GM10266 (cell line): ENCODE measurements at regions not wholly inside any gene's neighbourhood (a gene's known extent, or its start where the extent isn't known, plus 50 kb on each side); places are given as distances from the start of the nearest gene placed in this dataset.
"Not testable (repeated sequence)": the region's sequence is repeated elsewhere in the genome, so short reads cannot be mapped to it uniquely, and the experiment has no call there.

Experiments used
- DNase-seq: peaks from one replicate; pipeline ENCODE4 v3.0.0; 2012; ENCODE audit errors: extremely low spot score
- TF ChIP-seq, protein P1 (sequence below): IDR thresholded peaks from 2 replicates; pipeline ENCODE4 v1.5.1; 2012; ENCODE audit warnings: mild to moderate bottlenecking, low read depth; ENCODE audit not compliant: control insufficient read depth, insufficient read depth; ENCODE audit errors: missing control alignments

GRCh38 chrX:115423086-115423485 lies 133.6 kb downstream of the LUZP4 start:
- TF ChIP-seq, protein P1, sequence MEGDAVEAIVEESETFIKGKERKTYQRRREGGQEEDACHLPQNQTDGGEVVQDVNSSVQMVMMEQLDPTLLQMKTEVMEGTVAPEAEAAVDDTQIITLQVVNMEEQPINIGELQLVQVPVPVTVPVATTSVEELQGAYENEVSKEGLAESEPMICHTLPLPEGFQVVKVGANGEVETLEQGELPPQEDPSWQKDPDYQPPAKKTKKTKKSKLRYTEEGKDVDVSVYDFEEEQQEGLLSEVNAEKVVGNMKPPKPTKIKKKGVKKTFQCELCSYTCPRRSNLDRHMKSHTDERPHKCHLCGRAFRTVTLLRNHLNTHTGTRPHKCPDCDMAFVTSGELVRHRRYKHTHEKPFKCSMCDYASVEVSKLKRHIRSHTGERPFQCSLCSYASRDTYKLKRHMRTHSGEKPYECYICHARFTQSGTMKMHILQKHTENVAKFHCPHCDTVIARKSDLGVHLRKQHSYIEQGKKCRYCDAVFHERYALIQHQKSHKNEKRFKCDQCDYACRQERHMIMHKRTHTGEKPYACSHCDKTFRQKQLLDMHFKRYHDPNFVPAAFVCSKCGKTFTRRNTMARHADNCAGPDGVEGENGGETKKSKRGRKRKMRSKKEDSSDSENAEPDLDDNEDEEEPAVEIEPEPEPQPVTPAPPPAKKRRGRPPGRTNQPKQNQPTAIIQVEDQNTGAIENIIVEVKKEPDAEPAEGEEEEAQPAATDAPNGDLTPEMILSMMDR, result no peak
- DNase-seq, result no peak

GRCh38 chrX:115425359-115425758 lies 135.6 kb upstream of the PLS3 start:
- no peak for DNase-seq
- TF ChIP-seq, protein P1, result no peak

DNA sequence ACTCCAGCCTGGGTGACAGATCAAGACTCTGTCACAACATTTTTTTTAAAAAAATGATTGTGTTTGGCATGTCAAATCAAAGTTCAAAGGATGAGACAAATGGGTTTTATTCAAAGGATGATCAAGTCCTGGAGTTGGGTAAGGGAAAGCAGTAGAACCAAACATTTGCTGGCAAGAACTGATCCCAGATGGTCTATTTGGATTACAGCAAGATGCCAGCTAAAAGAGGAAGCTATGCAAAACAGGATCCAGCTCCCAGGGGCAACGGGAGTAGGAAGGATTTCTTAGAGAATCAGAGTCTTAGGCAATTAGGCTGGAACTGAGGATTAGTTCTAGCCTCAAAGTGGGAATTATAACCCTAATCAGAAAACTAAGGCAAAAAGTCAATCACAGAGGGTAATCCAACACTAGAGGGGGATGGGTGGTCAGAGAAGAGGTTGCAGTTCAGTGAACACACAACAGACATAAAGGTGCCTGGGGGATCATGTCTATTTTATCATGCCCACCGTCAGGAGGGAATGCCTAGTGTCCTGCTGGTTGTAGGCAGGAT lies 133.0 kb upstream of the PLS3 start:
- no peak for DNase-seq
- TF ChIP-seq, protein P1, result no peak

DNA sequence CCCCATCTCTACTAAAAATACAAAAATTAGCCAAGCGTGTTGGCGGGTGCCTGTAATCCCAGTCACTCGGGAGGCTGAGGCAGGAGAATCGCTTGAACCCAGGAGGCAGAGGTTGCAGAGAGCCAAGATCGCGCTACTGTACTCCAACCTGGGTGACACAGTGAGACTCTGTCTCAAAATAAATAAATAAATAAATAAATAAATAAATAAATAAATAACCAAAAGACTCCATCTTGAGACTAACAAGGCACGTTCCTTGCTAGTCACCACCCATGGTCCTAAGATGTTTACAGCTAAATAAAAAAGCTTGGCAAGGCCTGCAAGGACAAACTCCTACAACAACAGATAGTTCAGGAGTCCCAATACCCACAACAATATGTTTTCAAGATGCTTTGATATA lies 126.1 kb upstream of the PLS3 start:
- DNase-seq, result not testable (repeated sequence)

DNA sequence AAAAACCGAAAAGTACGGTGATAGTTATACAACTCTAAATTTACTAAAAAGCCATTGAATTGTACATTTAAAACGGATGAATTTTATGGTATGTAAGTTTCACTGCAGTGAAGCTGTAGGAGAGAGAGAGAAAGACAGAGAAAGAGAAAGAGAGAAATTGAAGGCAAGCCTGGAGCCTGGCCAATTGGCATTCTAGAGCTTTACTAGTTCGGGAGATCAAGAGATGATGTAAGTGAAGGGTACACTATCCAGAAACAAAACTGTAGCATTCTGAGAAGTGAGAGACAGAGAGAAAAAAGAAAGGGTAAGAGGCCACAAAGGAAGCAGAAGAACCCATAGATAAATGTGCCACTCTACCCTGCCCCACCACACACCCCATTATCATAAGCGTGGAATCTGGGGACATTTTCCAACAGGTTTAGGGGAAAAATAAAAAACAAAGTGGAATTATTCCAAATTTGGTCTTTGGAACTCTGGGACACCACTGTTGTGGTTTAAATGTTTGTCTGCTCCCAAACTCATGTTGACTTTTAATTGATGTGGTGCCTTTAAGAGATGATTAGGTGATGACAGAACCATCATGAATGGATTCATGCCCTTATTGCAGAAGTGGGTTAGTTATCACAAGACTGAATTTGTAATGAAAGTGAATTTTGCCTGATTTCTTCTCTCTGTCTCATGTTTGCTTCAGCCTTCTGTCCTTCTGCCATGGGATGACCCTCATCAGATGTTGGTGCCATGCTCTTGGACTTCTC lies 123.0 kb upstream of the PLS3 start:
- DNase-seq, result no peak
- TF ChIP-seq, protein P1, result no peak

- DNase-seq, result no peak
- TF ChIP-seq, protein P1, result no peak
Measured at GRCh38 chrX:115448146-115448545, 112.8 kb upstream of the PLS3 start.

GRCh38 chrX:115449742-115450141 lies 111.2 kb upstream of the PLS3 start:
- DNase-seq, result no peak
- TF ChIP-seq, protein P1, result no peak

- TF ChIP-seq, protein P1, result no peak
- no peak for DNase-seq
Measured at GRCh38 chrX:115452251-115452650, 108.7 kb upstream of the PLS3 start.
